Stimulated activated naive CD8-positive, alpha-beta T cell treated with anti-CD3 and anti-CD28 coated beads, Interleukin-15, Interleukin-2, amounts not matched to agents 100 U/mL and 50 U/mL, for 24 hours (primary cell): ENCODE measurements at regions not wholly inside any gene's neighbourhood (a gene's known extent, or its start where the extent isn't known, plus 50 kb on each side); places are given as distances from the start of the nearest gene placed in this dataset.
"Not testable (repeated sequence)": the region's sequence is repeated elsewhere in the genome, so short reads cannot be mapped to it uniquely, and the experiment has no call there.

Experiments used
- ATAC-seq: fragments of 150-1000 bp; cut with Tn5 transposase; one replicate; pipeline ENCODE4 v1.10.0; 2021
- DNase-seq: peaks from one replicate; pipeline ENCODE4 v3.0.0; 2021

GRCh38 chrY:7415157-7415633 lies 503.6 kb upstream of the AMELY start:
- DNase-seq = no peak
- ATAC-seq = no peak

DNA sequence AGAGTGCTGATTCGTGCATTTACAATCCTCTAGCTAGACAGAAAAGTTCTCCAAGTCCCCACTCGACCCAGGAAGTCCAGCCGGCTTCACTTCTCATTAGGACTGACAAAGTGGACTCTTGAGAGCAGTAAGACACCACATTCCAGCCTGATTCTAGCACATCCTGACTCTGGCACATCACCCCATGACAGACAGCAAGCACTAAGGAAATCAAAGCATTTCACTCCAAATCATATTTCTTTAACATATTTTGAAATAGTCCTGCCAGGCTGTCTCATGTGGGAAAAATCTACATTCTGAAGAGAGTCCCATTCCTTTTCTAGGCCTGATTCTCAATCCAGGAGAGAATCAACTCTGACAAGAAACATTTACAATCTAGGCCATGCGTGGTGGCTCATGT lies 478.5 kb upstream of the AMELY start:
- no peak for ATAC-seq
- no peak for DNase-seq

DNA sequence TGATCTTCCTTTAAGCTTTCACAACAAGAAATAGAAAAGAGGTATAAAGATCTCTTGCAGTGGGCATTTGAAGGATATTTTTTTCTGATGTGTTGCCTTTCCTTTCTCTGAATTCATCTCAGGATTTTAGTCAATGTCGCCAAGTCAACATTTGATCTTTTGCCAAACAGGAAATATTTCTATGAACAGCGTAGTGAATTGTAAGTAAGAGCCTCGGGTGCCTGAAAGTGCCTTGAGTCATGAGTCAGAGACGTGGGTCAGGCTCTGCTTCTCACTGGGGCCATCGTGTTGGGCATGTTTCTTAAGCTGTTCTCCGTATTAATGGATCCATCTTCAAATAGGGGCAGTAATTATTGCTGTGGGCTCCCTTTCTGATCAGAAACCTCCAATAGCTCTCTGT lies 471.4 kb upstream of the AMELY start:
- no peak for DNase-seq

DNA sequence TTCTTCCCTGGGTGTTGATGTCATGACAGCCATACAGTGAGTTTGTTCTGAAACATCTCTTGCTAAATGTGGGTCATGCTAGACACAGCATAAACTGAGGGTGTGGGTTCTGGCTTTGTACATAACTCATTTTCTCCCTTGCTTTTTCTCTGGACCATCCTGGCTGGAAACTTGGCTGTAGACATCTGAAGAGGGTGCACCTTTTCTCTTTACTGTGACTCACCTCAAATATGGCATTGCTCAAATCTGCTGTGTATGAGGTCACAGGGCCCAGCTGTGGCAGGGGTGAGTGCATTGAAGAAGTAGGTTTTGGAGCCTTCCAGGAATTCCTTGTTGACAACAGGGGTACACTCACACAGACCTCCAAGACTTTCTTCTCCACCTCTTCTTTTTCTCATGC lies 465.5 kb upstream of the AMELY start:
- no peak for DNase-seq
- ATAC-seq = no peak

More for the DNA sequence above, 471.4 kb upstream of the AMELY start:
- no peak for ATAC-seq

GRCh38 chrY:7374485-7374884 lies 462.9 kb upstream of the AMELY start:
- not testable (repeated sequence) for ATAC-seq, DNase-seq

- DNase-seq, ATAC-seq: not testable (repeated sequence)
Measured at GRCh38 chrY:7371953-7372352, 460.4 kb upstream of the AMELY start.

GRCh38 chrY:7371026-7371425 lies 459.5 kb upstream of the AMELY start:
- not testable (repeated sequence) for DNase-seq, ATAC-seq

GRCh38 chrY:7359520-7359919 lies 448.0 kb upstream of the AMELY start:
- no peak for ATAC-seq
- DNase-seq = no peak

- DNase-seq = no peak
Measured at GRCh38 chrY:7358103-7358752, 446.7 kb upstream of the AMELY start.

DNA sequence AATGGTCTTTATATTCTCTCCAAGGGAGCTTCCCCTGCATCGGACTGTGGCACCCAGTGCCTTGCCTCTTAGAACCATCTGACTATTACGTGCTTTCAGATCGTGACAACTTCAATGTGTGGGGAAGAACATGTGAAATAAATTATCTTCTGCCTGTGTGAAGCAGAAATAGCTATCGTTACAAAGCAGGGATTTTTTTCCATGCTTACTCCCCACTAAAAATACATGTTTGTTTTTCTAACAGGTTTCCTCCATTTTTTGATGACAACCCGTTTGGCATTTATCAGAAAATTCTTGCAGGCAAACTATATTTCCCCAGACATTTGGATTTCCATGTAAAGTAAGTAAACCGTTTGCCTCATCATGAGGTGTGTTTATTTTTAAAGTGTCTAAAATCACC lies 444.3 kb upstream of the AMELY start:
- ATAC-seq, DNase-seq: not testable (repeated sequence)

More at GRCh38 chrY:7358103-7358752, 446.7 kb upstream of the AMELY start:
- ATAC-seq = no peak

- DNase-seq = peak; percentile 46
- ATAC-seq = no peak
Measured at GRCh38 chrY:7344661-7345060, 433.1 kb upstream of the AMELY start.

- no peak for DNase-seq
- no peak for ATAC-seq
Measured at GRCh38 chrY:7343261-7343660, 431.7 kb upstream of the AMELY start.

DNA sequence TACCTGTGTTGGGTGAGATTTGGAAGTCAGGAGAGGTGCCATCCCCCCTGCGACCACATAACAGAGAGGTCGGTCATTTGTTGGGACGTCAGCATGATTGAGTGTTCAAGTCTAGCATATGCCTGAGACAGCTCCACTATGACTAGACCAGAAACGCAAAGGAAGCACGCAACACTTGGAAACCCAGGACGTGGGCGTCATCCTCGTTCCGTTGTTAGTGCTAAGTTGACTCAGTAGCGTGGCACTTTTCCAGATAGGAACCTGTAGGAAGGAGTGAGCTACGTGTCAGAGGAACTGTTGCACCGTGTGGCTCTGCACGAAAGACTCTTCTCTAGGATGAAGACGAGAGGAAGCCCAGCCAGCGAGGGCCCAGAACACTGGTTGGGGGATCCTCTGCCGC lies 431.2 kb upstream of the AMELY start:
- peak; percentile 62 for ATAC-seq

GRCh38 chrY:7339391-7340087 lies 428.0 kb upstream of the AMELY start:
- no peak for DNase-seq
- ATAC-seq = no peak

More for the DNA sequence above, 431.2 kb upstream of the AMELY start:
- DNase-seq = not testable (repeated sequence)

GRCh38 chrY:7336023-7336873 lies 424.7 kb upstream of the AMELY start:
- DNase-seq = no peak
- ATAC-seq = peak; percentile 17

DNA sequence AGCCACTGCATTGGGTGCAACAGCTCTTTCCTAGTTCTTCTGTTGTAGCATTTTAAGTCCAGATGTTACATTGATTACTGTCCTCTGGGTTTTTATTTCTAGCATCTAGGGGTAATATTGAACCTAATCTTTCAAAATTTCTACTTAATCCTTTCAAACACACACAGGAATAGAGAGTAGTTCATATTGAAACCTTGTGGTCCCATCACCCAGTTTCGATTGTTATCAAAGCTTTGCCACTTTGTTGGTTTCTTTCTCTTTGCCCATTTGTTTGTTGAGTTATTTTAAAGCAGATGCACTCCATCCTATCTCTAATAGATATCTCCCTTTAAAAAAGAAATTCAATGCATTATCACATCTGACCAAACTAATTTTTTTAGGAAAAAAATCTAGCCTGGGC lies 422.9 kb upstream of the AMELY start:
- ATAC-seq (peak; percentile 23), DNase-seq (no peak)

DNA sequence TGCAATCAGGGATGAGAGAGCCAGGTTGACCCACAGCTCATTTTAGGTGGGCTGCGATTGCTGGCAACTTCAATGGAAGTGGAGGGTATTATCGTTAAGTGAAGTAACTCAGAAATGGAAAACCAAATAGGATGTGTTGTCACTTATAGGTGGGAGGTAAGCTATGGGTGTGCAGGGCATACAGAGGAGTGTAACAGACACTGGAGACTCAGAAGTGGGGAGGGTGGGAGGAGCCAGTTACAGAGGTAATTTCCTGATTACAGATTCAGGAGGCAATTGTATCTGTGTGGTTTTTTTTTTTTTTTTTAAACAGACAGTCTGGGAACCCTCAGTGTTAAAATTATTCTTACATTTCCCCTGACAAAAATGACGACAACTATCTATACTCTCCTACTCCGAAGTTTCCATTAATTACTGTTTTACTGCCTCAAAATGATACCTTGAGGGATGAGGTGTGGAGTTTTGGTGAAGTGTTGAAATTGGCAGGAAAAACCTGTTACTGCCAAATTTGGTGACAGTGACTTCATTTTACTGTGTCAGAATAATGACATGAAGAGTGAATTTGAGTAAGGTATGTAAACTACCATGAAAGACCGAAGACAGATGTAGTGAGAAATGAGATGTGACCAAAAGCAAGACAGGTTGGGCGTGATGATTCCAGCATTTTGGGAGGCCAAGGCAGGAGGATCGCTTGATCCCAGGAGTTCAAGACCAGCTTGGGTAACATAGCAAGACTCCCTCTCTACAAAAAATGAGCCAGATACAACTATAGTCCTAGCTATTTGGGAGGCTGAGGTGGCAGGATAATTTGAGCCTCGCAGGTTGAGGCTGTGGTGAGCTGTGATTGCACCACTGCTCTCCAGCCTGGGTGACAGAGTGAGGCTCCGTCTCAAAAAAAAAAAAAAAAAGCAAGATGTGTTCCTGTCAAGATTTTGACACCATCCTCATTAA lies 415.0 kb upstream of the AMELY start:
- DNase-seq (peak; percentile 27), ATAC-seq (peak; percentile 83)

DNA sequence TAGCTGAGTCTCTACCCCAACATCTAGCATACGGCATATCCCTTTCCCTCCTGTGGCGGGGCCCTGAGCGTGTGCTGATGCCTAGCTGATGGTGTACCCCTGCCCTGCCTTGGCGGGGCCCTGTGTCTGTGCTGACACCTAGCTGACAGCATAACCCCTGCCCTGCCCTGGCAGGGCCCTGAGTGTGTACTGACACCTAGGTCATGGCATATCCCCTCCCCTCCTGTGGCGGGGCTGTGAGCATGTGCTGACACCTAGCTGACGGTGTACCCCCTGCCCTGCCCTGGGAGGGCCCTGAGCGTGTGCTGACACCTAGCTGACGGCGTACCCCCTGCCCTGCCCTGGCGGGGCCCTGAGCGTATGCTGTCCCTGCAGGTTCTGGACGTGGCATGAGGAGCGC lies 414.0 kb upstream of the AMELY start:
- no peak for DNase-seq
- ATAC-seq = no peak

- no peak for ATAC-seq
- DNase-seq = no peak
Measured at GRCh38 chrY:7320751-7321150, 409.2 kb upstream of the AMELY start.

- not testable (repeated sequence) for DNase-seq, ATAC-seq
Measured at GRCh38 chrY:7320171-7320570, 408.6 kb upstream of the AMELY start.

GRCh38 chrY:7318122-7318521 lies 406.6 kb upstream of the AMELY start:
- ATAC-seq (no peak), DNase-seq (no peak)
